HEK293 (cell line): ENCODE measurements at regions not wholly inside any gene's neighbourhood (a gene's known extent, or its start where the extent isn't known, plus 50 kb on each side); places are given as distances from the start of the nearest gene placed in this dataset.

ENCODE experiments used
- CTCF ChIA-PET: fragments of 350-600 bp; formaldehyde crosslinking; extraction: SDS; loops from one replicate; lab custom pipeline; 2021; ENCODE audit warnings: antibody characterized with exemption; lab: Yijun Ruan, JAX
- POLR2A ChIA-PET: fragments of 300-600 bp; formaldehyde crosslinking; extraction: SDS; loops from one replicate; lab custom pipeline; 2020; ENCODE audit warnings: antibody characterized with exemption, inconsistent platforms; lab: Yijun Ruan, JAX
- H3K27ac ChIP-seq: fragments of 200-500 bp; sonication (Bioruptor generic); 2 replicates; pipeline ENCODE4 v1.5.1; 2014; ENCODE audit warnings: low read depth, low read length, control low read depth, inconsistent platforms; ENCODE audit errors: extremely low read depth
- H3K36me3 ChIP-seq, 2 experiments: fragments of 200-500 bp in 1 of 2; sonication (Bioruptor generic) in 1 of 2; 1 replicate in 1 of 2; 2 replicates in 1 of 2; pipeline ENCODE4 v1.5.1; 2014 to 2017; ENCODE audit warnings: inconsistent platforms in 2 of 2, low read length in 2 of 2; ENCODE audit not compliant: control insufficient read depth in 2 of 2, insufficient read depth in 1 of 2
- H3K4me1 ChIP-seq: fragments of 200-500 bp; sonication (Bioruptor generic); 2 replicates; pipeline ENCODE4 v1.5.1; 2014; ENCODE audit warnings: mild to moderate bottlenecking, low read length, inconsistent platforms; ENCODE audit not compliant: control insufficient read depth, insufficient read depth
- H3K4me3 ChIP-seq: 2 replicates; pipeline ENCODE4 v1.5.1; 2011; ENCODE audit warnings: low read depth, mild to moderate bottlenecking, control low read depth, low read length, moderate library complexity
- H3K9me3 ChIP-seq: fragments of 200-500 bp; sonication (Bioruptor generic); 2 replicates; pipeline ENCODE4 v1.5.1; 2014; ENCODE audit warnings: low read depth, low read length, inconsistent platforms; ENCODE audit not compliant: control insufficient read depth, insufficient read depth
- BCL11B ChIP-seq: fragments of 450-650 bp; formaldehyde crosslinking; IDR thresholded peaks from 2 replicates; pipeline ENCODE4 v1.5.1; 2016; ENCODE audit warnings: low read depth, missing biosample characterization, missing genetic modification characterization
- FEZF1 ChIP-seq: fragments of 450-650 bp; formaldehyde crosslinking; IDR thresholded peaks from 2 replicates; pipeline ENCODE4 v1.5.1; 2016; ENCODE audit warnings: missing biosample characterization, missing genetic modification characterization
- HOXC10 ChIP-seq: sonication (generic); formaldehyde crosslinking; IDR thresholded peaks from 2 replicates; pipeline ENCODE4 v1.8.1; 2023; ENCODE audit warnings: mild to moderate bottlenecking, missing genetic modification reagents
- OVOL3 ChIP-seq: fragments of 450-650 bp; formaldehyde crosslinking; IDR thresholded peaks from 2 replicates; pipeline ENCODE4 v1.5.1; 2016; ENCODE audit warnings: missing biosample characterization, missing genetic modification characterization
- PATZ1 ChIP-seq: fragments of 450-650 bp; formaldehyde crosslinking; IDR thresholded peaks from 2 replicates; pipeline ENCODE4 v1.5.1; 2016; ENCODE audit warnings: missing biosample characterization, missing genetic modification characterization
- SALL2 ChIP-seq: fragments of 450-650 bp; formaldehyde crosslinking; IDR thresholded peaks from 2 replicates; pipeline ENCODE4 v1.5.0; 2017; ENCODE audit warnings: missing biosample characterization, mild to moderate bottlenecking, missing genetic modification characterization, borderline replicate concordance
- ZBTB20 ChIP-seq: fragments of 450-650 bp; formaldehyde crosslinking; IDR thresholded peaks from 2 replicates; pipeline ENCODE4 v1.5.1; 2016; ENCODE audit warnings: missing biosample characterization, missing genetic modification characterization
- ZFP3 ChIP-seq: fragments of 450-650 bp; formaldehyde crosslinking; IDR thresholded peaks from 2 replicates; pipeline ENCODE4 v1.5.1; 2016; ENCODE audit warnings: low read depth, missing biosample characterization, missing genetic modification characterization
- ZNF114 ChIP-seq: fragments of 450-650 bp; formaldehyde crosslinking; IDR thresholded peaks from 2 replicates; pipeline ENCODE4 v1.5.0; 2017; ENCODE audit warnings: missing biosample characterization, missing genetic modification characterization
- ZNF148 ChIP-seq: fragments of 450-650 bp; formaldehyde crosslinking; IDR thresholded peaks from 2 replicates; pipeline ENCODE4 v1.5.0; 2017; ENCODE audit warnings: missing biosample characterization, missing genetic modification characterization, borderline replicate concordance
- ZNF211 ChIP-seq: fragments of 450-650 bp; formaldehyde crosslinking; IDR thresholded peaks from 2 replicates; pipeline ENCODE4 v1.5.1; 2016; ENCODE audit warnings: low read depth, missing biosample characterization, missing genetic modification characterization
- ZNF214 ChIP-seq: fragments of 450-650 bp; formaldehyde crosslinking; IDR thresholded peaks from 2 replicates; pipeline ENCODE4 v1.5.1; 2017; ENCODE audit warnings: missing biosample characterization, mild to moderate bottlenecking, missing genetic modification characterization, borderline replicate concordance
- ZNF324 ChIP-seq: fragments of 450-650 bp; formaldehyde crosslinking; IDR thresholded peaks from 2 replicates; pipeline ENCODE4 v1.5.1; 2016; ENCODE audit warnings: missing biosample characterization, missing genetic modification characterization
- ZNF473 ChIP-seq: fragments of 450-650 bp; formaldehyde crosslinking; IDR thresholded peaks from 2 replicates; pipeline ENCODE4 v1.5.1; 2017; ENCODE audit warnings: missing biosample characterization, missing genetic modification characterization
- ZNF624 ChIP-seq: fragments of 450-650 bp; formaldehyde crosslinking; IDR thresholded peaks from 2 replicates; pipeline ENCODE4 v1.5.1; 2017; ENCODE audit warnings: missing biosample characterization, missing genetic modification characterization
- ZNF626 ChIP-seq: fragments of 450-650 bp; sonication (Bioruptor Pico); formaldehyde crosslinking; IDR thresholded peaks from 2 replicates; pipeline ENCODE4 v1.5.1; 2018; ENCODE audit warnings: missing biosample characterization, missing genetic modification characterization, inconsistent platforms
- ZNF629 ChIP-seq: fragments of 450-650 bp; formaldehyde crosslinking; IDR thresholded peaks from 2 replicates; pipeline ENCODE4 v1.5.1; 2017; ENCODE audit warnings: missing biosample characterization, missing genetic modification characterization
- ZNF701 ChIP-seq: fragments of 450-650 bp; formaldehyde crosslinking; IDR thresholded peaks from 2 replicates; pipeline ENCODE4 v1.5.1; 2016; ENCODE audit warnings: missing biosample characterization, missing genetic modification characterization
- ZNF768 ChIP-seq: fragments of 450-650 bp; formaldehyde crosslinking; IDR thresholded peaks from 2 replicates; pipeline ENCODE4 v1.5.1; 2018; ENCODE audit warnings: missing biosample characterization, mild to moderate bottlenecking, missing genetic modification characterization
- ZNF792 ChIP-seq: fragments of 450-650 bp; formaldehyde crosslinking; IDR thresholded peaks from 2 replicates; pipeline ENCODE4 v1.5.1; 2016; ENCODE audit warnings: missing biosample characterization, missing genetic modification characterization
- TF ChIP-seq, protein P1 (sequence below): fragments of 450-650 bp; formaldehyde crosslinking; IDR thresholded peaks from 2 replicates; pipeline ENCODE4 v1.5.1; 2016; ENCODE audit warnings: missing biosample characterization, missing genetic modification characterization, low read depth
- TF ChIP-seq, protein P2 (sequence below): fragments of 450-650 bp; formaldehyde crosslinking; conservative IDR thresholded peaks from 2 replicates; pipeline ENCODE4 v1.5.1; 2016; ENCODE audit warnings: low read depth, missing biosample characterization, missing genetic modification characterization

DNA sequence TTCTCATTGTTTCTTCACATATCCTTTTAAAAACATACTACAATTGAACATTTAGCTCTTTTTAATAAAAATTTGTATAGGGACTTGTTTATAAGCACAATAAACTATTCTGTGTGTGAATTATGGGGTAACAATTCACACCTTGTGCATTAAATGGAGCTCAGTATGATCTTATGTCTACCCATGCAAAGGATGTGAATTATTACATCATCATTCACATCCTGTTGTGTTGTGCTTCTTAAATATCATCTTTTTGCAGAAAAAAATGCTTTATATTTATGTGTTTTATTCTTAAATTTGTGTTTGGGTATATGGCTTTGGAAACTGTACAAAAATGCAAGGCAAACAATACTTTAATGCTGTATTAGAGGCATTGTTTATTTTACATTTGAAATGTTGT is 96.7 kb upstream of the PABPC4L start:
- ChIA-PET CTCF (no interaction called here), POLR2A (no interaction called here)
- Histone ChIP-seq H3K36me3 (no peaks in the 10 kb centered on the region), H3K9me3 (no peaks in the 10 kb centered on the region), H3K27ac (no peak overlapping the region), H3K4me1 (no peaks in the 10 kb centered on the region), H3K4me3 (no peak overlapping the region)
- no peak for TF ChIP-seq ZNF629 (tag by site-specific recombination)
- TF ChIP-seq, protein P1, sequence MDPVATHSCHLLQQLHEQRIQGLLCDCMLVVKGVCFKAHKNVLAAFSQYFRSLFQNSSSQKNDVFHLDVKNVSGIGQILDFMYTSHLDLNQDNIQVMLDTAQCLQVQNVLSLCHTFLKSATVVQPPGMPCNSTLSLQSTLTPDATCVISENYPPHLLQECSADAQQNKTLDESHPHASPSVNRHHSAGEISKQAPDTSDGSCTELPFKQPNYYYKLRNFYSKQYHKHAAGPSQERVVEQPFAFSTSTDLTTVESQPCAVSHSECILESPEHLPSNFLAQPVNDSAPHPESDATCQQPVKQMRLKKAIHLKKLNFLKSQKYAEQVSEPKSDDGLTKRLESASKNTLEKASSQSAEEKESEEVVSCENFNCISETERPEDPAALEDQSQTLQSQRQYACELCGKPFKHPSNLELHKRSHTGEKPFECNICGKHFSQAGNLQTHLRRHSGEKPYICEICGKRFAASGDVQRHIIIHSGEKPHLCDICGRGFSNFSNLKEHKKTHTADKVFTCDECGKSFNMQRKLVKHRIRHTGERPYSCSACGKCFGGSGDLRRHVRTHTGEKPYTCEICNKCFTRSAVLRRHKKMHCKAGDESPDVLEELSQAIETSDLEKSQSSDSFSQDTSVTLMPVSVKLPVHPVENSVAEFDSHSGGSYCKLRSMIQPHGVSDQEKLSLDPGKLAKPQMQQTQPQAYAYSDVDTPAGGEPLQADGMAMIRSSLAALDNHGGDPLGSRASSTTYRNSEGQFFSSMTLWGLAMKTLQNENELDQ (tag by site-specific recombination) = no peak
- no peak for TF ChIP-seq ZNF792
- TF ChIP-seq ZNF768 (tag by site-specific recombination) = no peak
- TF ChIP-seq ZFP3 = no peak
- no peak for TF ChIP-seq ZNF114 (tag by site-specific recombination)
- TF ChIP-seq, protein P2, sequence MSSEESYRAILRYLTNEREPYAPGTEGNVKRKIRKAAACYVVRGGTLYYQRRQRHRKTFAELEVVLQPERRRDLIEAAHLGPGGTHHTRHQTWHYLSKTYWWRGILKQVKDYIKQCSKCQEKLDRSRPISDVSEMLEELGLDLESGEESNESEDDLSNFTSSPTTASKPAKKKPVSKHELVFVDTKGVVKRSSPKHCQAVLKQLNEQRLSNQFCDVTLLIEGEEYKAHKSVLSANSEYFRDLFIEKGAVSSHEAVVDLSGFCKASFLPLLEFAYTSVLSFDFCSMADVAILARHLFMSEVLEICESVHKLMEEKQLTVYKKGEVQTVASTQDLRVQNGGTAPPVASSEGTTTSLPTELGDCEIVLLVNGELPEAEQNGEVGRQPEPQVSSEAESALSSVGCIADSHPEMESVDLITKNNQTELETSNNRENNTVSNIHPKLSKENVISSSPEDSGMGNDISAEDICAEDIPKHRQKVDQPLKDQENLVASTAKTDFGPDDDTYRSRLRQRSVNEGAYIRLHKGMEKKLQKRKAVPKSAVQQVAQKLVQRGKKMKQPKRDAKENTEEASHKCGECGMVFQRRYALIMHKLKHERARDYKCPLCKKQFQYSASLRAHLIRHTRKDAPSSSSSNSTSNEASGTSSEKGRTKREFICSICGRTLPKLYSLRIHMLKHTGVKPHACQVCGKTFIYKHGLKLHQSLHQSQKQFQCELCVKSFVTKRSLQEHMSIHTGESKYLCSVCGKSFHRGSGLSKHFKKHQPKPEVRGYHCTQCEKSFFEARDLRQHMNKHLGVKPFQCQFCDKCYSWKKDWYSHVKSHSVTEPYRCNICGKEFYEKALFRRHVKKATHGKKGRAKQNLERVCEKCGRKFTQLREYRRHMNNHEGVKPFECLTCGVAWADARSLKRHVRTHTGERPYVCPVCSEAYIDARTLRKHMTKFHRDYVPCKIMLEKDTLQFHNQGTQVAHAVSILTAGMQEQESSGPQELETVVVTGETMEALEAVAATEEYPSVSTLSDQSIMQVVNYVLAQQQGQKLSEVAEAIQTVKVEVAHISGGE (tag by site-specific recombination) = no peak
- TF ChIP-seq FEZF1 = no peak

DNA sequence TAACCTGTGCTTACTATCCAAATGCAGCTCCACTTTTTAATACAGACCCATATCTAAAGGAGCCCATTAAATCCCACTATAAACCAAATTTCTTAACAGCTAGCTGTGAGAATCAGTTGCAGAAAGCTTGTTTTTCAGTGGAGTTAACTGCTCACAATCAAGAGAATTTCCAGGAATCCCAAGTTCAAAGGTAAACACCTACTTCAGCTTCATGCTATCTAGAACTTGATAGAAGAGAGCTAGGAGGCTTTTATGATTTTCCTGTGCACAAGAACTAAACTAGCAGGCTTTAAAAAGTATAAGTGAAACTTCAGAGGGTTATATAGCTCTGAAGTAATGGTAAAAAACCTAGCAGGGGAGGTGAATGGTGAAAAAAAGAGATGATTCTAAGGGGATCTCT is 96.2 kb upstream of the PABPC4L start:
- no peaks in the 10 kb centered on the region for H3K4me1 ChIP-seq
- H3K4me3 ChIP-seq = no peak overlapping the region
- ChIA-PET POLR2A (no interaction called here), CTCF (no interaction called here)
- no peaks in the 10 kb centered on the region for H3K9me3 ChIP-seq
- no peaks in the 10 kb centered on the region for H3K36me3 ChIP-seq
- TF ChIP-seq ZNF473 (tag by site-specific recombination) (no peak), PATZ1 (no peak), BCL11B (tag by site-specific recombination) (no peak), ZNF626 (tag by site-specific recombination) (no peak), ZBTB20 (no peak), HOXC10 (no peak), ZNF624 (tag by site-specific recombination) (no peak), ZNF701 (tag by site-specific recombination) (no peak)
- H3K27ac ChIP-seq = no peak overlapping the region

- no peaks in the 10 kb centered on the region for H3K9me3 ChIP-seq
- H3K4me1 ChIP-seq = no peaks in the 10 kb centered on the region
- no peak overlapping the region for H3K4me3 ChIP-seq
- H3K27ac ChIP-seq = no peak overlapping the region
- POLR2A ChIA-PET = no interaction called here
- no peaks in the 10 kb centered on the region for H3K36me3 ChIP-seq
- CTCF ChIA-PET = interaction anchor here (0.6 to 0.7 kb wide), 2 partner anchors 373 to 1134 kb away, joined by 3 to 4 read pairs; partner anchors contain the start of gene PCDH10
- TF ChIP-seq ZNF626 (tag by site-specific recombination) = no peak
- TF ChIP-seq ZNF148 = no peak
- no peak for TF ChIP-seq ZNF214
- no peak for TF ChIP-seq ZNF211 (tag by site-specific recombination)
- no peak for TF ChIP-seq ZNF324 (tag by site-specific recombination)
- no peak for TF ChIP-seq OVOL3 (tag by site-specific recombination)
- no peak for TF ChIP-seq SALL2 (tag by site-specific recombination)
Observed at GRCh38 chr4:134282680-134283079, 81.1 kb upstream of the PABPC4L start.
